ENCODE measurements at regions not wholly inside any gene's neighbourhood (a gene's known extent, or its start where the extent isn't known, plus 50 kb on each side); places are given as distances from the start of the nearest gene placed in this dataset.

GRCh38 chr15:91491101-91491950 is 362.2 kb upstream of the SLCO3A1 start:
- peak; percentile 68 for DNase-seq (ENCODE audit: low read depth, low spot score)
- in situ Hi-C loops (cut with HindIII; ENCODE audit: low sequenced_read_pairs) = no loop called here
- no peak overlapping the region for H3K4me3 ChIP-seq (ENCODE audit: low read depth, low read length)
- TF ChIP-seq CTCF (IDR thresholded peaks at IDR 0.05; ENCODE audit: low read depth, low read length) = no peak

DNA sequence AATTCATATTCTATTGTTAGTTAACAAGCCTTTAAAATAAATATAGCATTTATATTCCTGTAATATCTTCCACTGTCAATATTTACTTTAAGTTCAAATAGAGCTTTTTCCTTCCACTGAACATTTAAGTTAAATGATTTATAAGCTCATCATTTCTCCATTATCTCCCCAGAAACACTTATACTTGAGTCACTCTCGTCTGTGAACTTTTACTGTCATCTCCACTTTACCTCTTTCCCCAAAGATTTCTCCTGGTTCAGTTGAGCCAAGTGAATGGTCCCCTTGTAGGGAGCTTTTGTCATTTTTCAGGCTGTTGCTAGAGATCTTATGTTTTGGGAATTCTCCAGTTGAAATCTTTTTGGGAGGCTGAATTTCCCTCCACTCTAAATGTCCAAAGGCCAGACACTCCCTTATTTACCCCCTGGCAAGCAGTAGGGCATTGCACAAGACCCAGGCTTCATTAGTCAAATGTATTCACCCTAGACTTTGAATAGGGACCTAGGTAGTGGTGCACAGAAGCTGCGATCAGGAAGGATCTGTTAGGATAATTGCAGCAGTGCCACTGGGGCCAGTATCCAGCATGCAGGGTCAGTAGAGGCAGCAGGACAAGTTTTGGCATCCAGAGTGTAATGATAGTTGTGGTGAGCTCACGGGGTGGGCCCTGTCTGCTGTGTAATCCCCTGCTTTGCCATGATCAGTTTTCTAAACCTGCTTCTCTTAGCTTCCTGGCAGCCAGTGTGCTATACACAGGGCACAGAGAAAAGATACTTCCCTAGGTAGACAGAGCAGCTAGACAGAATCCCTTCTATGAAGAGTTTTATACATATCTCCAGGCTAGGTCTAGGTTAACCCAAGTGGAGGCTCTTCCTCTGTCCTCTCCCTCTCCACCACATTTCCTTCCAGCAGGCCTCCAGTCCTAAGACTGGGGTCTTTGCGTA is 356.5 kb upstream of the SLCO3A1 start:
- in situ Hi-C loops (cut with HindIII; ENCODE audit: low sequenced_read_pairs) = no loop called here

DNA sequence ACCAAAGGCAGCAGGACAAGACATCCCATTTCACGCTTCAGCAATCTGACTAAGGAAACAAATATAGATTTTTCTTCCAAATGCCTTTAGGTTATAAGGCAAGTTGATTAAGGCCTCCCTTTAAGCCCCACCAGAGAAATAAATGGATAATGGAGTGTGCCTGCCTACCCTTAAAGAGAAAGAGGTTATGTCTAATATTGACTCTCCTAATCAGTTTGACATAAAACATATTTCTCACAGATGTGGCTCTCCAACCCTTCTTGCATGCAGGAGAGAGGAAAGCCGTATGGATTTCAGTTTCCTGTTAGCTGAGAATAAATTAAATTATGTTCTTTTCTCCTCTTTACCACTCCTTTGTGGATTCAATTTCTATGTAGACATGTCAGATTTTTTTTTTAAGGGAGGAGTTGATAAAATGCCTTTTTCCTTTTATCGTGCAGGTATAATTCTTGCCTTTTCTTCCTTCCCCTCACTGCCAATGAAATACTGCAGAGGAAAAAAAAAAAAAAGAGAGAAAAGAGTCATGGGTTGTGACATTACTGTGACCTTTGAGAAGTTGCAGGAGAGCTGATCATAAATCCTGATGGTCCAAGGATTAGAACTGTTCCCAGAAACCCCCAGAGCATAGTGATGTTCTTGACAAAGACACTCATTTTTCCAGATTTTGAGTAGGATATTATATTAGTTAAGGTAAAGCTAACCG is 355.3 kb upstream of the SLCO3A1 start:
- DNase-seq (ENCODE audit: low read depth, low spot score) = no peak
- in situ Hi-C loops (cut with HindIII; ENCODE audit: low sequenced_read_pairs) = no loop called here
- no peak overlapping the region for H3K4me3 ChIP-seq (ENCODE audit: low read depth, low read length)
- TF ChIP-seq CTCF (IDR thresholded peaks at IDR 0.05; ENCODE audit: low read depth, low read length) = no peak

More for the DNA sequence above, 356.5 kb upstream of the SLCO3A1 start:
- TF ChIP-seq CTCF (IDR thresholded peaks at IDR 0.05; ENCODE audit: low read depth, low read length) = no peak
- H3K4me3 ChIP-seq (ENCODE audit: low read depth, low read length) = no peak overlapping the region
- no peak for DNase-seq (ENCODE audit: low read depth, low spot score)

GRCh38 chr15:91498749-91499062 is 354.8 kb upstream of the SLCO3A1 start:
- no peak for TF ChIP-seq CTCF (IDR thresholded peaks at IDR 0.05; ENCODE audit: low read depth, low read length)
- in situ Hi-C loops (cut with HindIII; ENCODE audit: low sequenced_read_pairs) = no loop called here
- no peak for DNase-seq (ENCODE audit: low read depth, low spot score)
- no peak overlapping the region for H3K4me3 ChIP-seq (ENCODE audit: low read depth, low read length)

GRCh38 chr15:91499774-91500383 is 353.6 kb upstream of the SLCO3A1 start:
- in situ Hi-C loops (cut with HindIII; ENCODE audit: low sequenced_read_pairs) = no loop called here
- no peak overlapping the region for H3K4me3 ChIP-seq (ENCODE audit: low read depth, low read length)
- TF ChIP-seq CTCF (IDR thresholded peaks at IDR 0.05; ENCODE audit: low read depth, low read length) = no peak
- DNase-seq (ENCODE audit: low read depth, low spot score) = no peak

- H3K4me3 ChIP-seq (ENCODE audit: low read depth, low read length) = no peak overlapping the region
- in situ Hi-C loops (cut with HindIII; ENCODE audit: low sequenced_read_pairs) = no loop called here
- TF ChIP-seq CTCF (IDR thresholded peaks at IDR 0.05; ENCODE audit: low read depth, low read length) = no peak
- DNase-seq (ENCODE audit: low read depth, low spot score) = peak; percentile 33
These were observed 344.9 kb upstream of the SLCO3A1 start for GRCh38 chr15:91508633-91509032.

Data from astrocyte of the spinal cord (primary cell).